Liver (tissue), 7 donors: ENCODE measurements at regions not wholly inside any gene's neighbourhood (a gene's known extent, or its start where the extent isn't known, plus 50 kb on each side); places are given as distances from the start of the nearest gene placed in this dataset.

Experiments used
- DNase-seq: peaks from one replicate; pipeline ENCODE4 v3.0.0-alpha.2; 2017; ENCODE audit warnings: low spot score
- H3K27ac ChIP-seq, 2 donors: one replicate each; pipeline ENCODE4 v1.7.0; 2013; ENCODE audit warnings: inconsistent platforms in 2 of 2, low read length in 2 of 2, control low read depth in 1 of 2, low read depth in 1 of 2, mild to moderate bottlenecking in 1 of 2
- H3K27me3 ChIP-seq, 4 donors: one replicate each; pipeline versions ENCODE4 v1.6.1 to v1.7.0; 2013; ENCODE audit warnings: low read length in 3 of 4, inconsistent platforms in 1 of 4, mild to moderate bottlenecking in 1 of 4, moderate library complexity in 1 of 4; ENCODE audit not compliant: control insufficient read depth in 4 of 4, insufficient read depth in 4 of 4
- H3K36me3 ChIP-seq, 4 donors: one replicate each; pipeline versions ENCODE4 v1.6.1 to v1.7.0; 2013; ENCODE audit warnings: low read length in 3 of 4, mild to moderate bottlenecking in 3 of 4, low read depth in 1 of 4, moderate library complexity in 1 of 4; ENCODE audit not compliant: control insufficient read depth in 4 of 4, insufficient read depth in 3 of 4
- H3K4me1 ChIP-seq, 4 donors: one replicate each; pipeline versions ENCODE4 v1.6.1 to v1.7.0; 2013; ENCODE audit warnings: low read length in 3 of 4, mild to moderate bottlenecking in 3 of 4, moderate library complexity in 1 of 4; ENCODE audit not compliant: control insufficient read depth in 4 of 4, insufficient read depth in 4 of 4
- H3K4me3 ChIP-seq, 3 donors: one replicate each; pipeline versions ENCODE4 v1.6.1 to v1.7.0; 2013; ENCODE audit warnings: low read length in 3 of 3, control low read depth in 1 of 3, low read depth in 1 of 3, mild to moderate bottlenecking in 1 of 3
- H3K9ac ChIP-seq, 2 donors: one replicate each; pipeline ENCODE4 v1.7.0; 2013; ENCODE audit warnings: low read length in 2 of 2, mild to moderate bottlenecking in 2 of 2, moderate library complexity in 2 of 2, control low read depth in 1 of 2, low read depth in 1 of 2
- H3K9me3 ChIP-seq, 4 donors: one replicate each; pipeline versions ENCODE4 v1.6.1 to v1.7.0; 2013; ENCODE audit warnings: low read length in 3 of 4; ENCODE audit not compliant: control insufficient read depth in 4 of 4
- EGR1 ChIP-seq, 2 donors: IDR thresholded peaks; 2 replicates each; pipeline ENCODE4 v1.6.1; 2016 to 2018; ENCODE audit warnings: antibody characterized with exemption in 2 of 2, low read depth in 2 of 2
- FOXA1 ChIP-seq: IDR thresholded peaks from 2 replicates; pipeline ENCODE4 v1.6.1; 2016; ENCODE audit warnings: antibody characterized with exemption
- FOXA2 ChIP-seq: IDR thresholded peaks from 2 replicates; pipeline ENCODE4 v1.6.1; 2016; ENCODE audit warnings: antibody characterized with exemption
- GABPA ChIP-seq, 2 donors: IDR thresholded peaks in 1 of 2; conservative IDR thresholded peaks in 1 of 2; 2 replicates each; pipeline ENCODE4 v1.6.1; 2016; ENCODE audit warnings: antibody characterized with exemption in 2 of 2, mild to moderate bottlenecking in 1 of 2, moderate library complexity in 1 of 2
- HNF4A ChIP-seq, 2 donors: conservative IDR thresholded peaks; 2 replicates each; pipeline ENCODE4 v1.6.1; 2016; ENCODE audit warnings: antibody characterized with exemption in 2 of 2, mild to moderate bottlenecking in 2 of 2
- HNF4G ChIP-seq: IDR thresholded peaks from 2 replicates; pipeline ENCODE4 v1.6.1; 2016; ENCODE audit warnings: antibody characterized with exemption
- JUND ChIP-seq, 2 donors: IDR thresholded peaks; 2 replicates each; pipeline ENCODE4 v1.6.1; 2016; ENCODE audit warnings: antibody characterized with exemption in 2 of 2
- NR2F2 ChIP-seq: IDR thresholded peaks from 2 replicates; pipeline ENCODE4 v1.6.1; 2016; ENCODE audit warnings: antibody characterized with exemption
- RAD21 ChIP-seq, 2 donors: IDR thresholded peaks; 2 replicates each; pipeline ENCODE4 v1.6.1; 2016; ENCODE audit warnings: antibody characterized with exemption in 2 of 2, mild to moderate bottlenecking in 2 of 2
- RXRA ChIP-seq, 2 donors: IDR thresholded peaks; 2 replicates each; pipeline ENCODE4 v1.6.1; 2017 to 2018; ENCODE audit warnings: antibody characterized with exemption in 2 of 2, mild to moderate bottlenecking in 1 of 2
- TAF1 ChIP-seq: conservative IDR thresholded peaks from 2 replicates; pipeline ENCODE4 v1.6.1; 2016; ENCODE audit warnings: antibody characterized with exemption, mild to moderate bottlenecking
- YY1 ChIP-seq: IDR thresholded peaks from 2 replicates; pipeline ENCODE4 v1.6.1; 2016; ENCODE audit warnings: antibody characterized with exemption, mild to moderate bottlenecking
- WGBS: extraction: QIAGEN DNeasy Blood & Tissue Kit; methylation state at CpG from one replicate; pipeline ENCODE4 v1.1.7; 2013; 5-methylcytosine and 5-hydroxymethylcytosine counted together
- TF ChIP-seq, protein P1 (sequence below): IDR thresholded peaks from 2 replicates; pipeline ENCODE4 v1.6.1; 2016; ENCODE audit warnings: antibody characterized with exemption
- TF ChIP-seq, protein P2 (sequence below): IDR thresholded peaks from 2 replicates; pipeline ENCODE4 v1.6.1; 2016; ENCODE audit warnings: antibody characterized with exemption
- TF ChIP-seq, protein P3 (sequence below): IDR thresholded peaks from 2 replicates; pipeline ENCODE4 v1.6.1; 2016; ENCODE audit warnings: antibody characterized with exemption, mild to moderate bottlenecking
- donor health status: healthy.
- donor health status: healthy.
- donor health status: healthy.
- donor health status: healthy.

DNA sequence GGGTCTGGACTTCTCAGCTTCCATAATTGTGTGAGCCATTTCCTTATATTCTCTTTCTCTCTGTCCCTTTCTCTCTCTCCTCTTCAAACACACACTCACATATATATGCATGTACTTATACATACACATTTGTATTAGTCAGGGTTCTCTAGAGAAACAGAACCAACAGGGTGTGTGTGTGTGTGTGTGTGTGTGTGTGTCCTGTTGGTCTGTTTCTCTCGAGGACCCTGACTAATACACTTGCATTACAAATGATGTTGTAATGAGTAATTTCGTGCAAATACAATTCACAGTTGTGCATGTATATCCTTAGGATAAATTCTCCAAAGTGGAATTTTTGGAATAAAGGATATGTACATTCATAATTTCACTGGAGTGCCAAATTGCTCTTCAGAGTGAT is 115.3 kb downstream of the NPIPB5 start:
- Histone ChIP-seq H3K9me3 (peaks cover 0 to 3% (median under 1%) of the 10 kb centered on the region in 4 donors), H3K27me3 (peaks cover 0 to 7% (median 0%) of the 10 kb centered on the region in 4 donors), H3K4me3 (no peak overlapping the region), H3K27ac (no peak overlapping the region), H3K4me1 (no peaks in the 10 kb centered on the region), H3K36me3 (no peaks in the 10 kb centered on the region), H3K9ac (no peak overlapping the region)
- TF ChIP-seq YY1 (no peak), HNF4A (conservative IDR thresholded peaks at IDR 0.05) (no peak), FOXA1 (no peak), TAF1 (no peak), FOXA2 (no peak), RAD21 (IDR thresholded peaks at IDR 0.05) (no peak), GABPA (IDR thresholded peaks at IDR 0.05 in 1 of 2, conservative IDR thresholded peaks at IDR 0.05 in 1 of 2) (no peak), EGR1 (IDR thresholded peaks at IDR 0.05; ENCODE audit: low read depth in 2 of 2) (no peak), RXRA (IDR thresholded peaks at IDR 0.05) (no peak), HNF4G (no peak), JUND (IDR thresholded peaks at IDR 0.05) (no peak), NR2F2 (no peak)
- TF ChIP-seq, protein P1, sequence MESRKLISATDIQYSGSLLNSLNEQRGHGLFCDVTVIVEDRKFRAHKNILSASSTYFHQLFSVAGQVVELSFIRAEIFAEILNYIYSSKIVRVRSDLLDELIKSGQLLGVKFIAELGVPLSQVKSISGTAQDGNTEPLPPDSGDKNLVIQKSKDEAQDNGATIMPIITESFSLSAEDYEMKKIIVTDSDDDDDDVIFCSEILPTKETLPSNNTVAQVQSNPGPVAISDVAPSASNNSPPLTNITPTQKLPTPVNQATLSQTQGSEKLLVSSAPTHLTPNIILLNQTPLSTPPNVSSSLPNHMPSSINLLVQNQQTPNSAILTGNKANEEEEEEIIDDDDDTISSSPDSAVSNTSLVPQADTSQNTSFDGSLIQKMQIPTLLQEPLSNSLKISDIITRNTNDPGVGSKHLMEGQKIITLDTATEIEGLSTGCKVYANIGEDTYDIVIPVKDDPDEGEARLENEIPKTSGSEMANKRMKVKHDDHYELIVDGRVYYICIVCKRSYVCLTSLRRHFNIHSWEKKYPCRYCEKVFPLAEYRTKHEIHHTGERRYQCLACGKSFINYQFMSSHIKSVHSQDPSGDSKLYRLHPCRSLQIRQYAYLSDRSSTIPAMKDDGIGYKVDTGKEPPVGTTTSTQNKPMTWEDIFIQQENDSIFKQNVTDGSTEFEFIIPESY = no peak
- TF ChIP-seq, protein P2, sequence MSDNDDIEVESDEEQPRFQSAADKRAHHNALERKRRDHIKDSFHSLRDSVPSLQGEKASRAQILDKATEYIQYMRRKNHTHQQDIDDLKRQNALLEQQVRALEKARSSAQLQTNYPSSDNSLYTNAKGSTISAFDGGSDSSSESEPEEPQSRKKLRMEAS = no peak
- TF ChIP-seq, protein P3, sequence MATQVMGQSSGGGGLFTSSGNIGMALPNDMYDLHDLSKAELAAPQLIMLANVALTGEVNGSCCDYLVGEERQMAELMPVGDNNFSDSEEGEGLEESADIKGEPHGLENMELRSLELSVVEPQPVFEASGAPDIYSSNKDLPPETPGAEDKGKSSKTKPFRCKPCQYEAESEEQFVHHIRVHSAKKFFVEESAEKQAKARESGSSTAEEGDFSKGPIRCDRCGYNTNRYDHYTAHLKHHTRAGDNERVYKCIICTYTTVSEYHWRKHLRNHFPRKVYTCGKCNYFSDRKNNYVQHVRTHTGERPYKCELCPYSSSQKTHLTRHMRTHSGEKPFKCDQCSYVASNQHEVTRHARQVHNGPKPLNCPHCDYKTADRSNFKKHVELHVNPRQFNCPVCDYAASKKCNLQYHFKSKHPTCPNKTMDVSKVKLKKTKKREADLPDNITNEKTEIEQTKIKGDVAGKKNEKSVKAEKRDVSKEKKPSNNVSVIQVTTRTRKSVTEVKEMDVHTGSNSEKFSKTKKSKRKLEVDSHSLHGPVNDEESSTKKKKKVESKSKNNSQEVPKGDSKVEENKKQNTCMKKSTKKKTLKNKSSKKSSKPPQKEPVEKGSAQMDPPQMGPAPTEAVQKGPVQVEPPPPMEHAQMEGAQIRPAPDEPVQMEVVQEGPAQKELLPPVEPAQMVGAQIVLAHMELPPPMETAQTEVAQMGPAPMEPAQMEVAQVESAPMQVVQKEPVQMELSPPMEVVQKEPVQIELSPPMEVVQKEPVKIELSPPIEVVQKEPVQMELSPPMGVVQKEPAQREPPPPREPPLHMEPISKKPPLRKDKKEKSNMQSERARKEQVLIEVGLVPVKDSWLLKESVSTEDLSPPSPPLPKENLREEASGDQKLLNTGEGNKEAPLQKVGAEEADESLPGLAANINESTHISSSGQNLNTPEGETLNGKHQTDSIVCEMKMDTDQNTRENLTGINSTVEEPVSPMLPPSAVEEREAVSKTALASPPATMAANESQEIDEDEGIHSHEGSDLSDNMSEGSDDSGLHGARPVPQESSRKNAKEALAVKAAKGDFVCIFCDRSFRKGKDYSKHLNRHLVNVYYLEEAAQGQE = no peak
- no peak for DNase-seq
- WGBS = 60% methylated on average over 2 of the region's 2 CpGs

DNA sequence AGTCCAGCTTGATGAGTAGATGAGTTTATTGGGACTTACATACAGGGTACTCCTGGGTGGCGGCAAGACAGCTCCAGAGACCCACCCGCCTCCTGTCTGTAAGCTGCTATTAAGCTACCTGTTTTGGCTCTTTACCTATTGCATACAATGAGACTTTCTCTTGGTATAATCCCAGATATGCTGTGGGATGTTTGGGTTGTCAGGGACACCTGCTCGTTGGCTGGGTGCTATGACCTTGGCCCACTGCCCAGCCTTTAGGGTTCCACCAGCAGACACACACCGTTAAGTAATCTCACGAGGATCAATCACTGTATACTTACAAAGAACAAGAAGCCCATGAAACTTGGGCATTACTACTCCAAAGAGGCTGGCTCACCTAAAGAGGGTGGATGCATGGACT is 116.4 kb downstream of the NPIPB5 start:
- 55% methylated on average over 5 of the region's 5 CpGs for WGBS
- Histone ChIP-seq H3K4me1 (no peaks in the 10 kb centered on the region), H3K27me3 (peaks cover 0 to 7% (median 0%) of the 10 kb centered on the region in 4 donors), H3K27ac (no peak overlapping the region), H3K36me3 (no peaks in the 10 kb centered on the region), H3K4me3 (no peak overlapping the region), H3K9me3 (peaks cover 0 to 3% (median under 1%) of the 10 kb centered on the region in 4 donors), H3K9ac (no peak overlapping the region)
- TF ChIP-seq HNF4G (no peak), JUND (IDR thresholded peaks at IDR 0.05) (no peak), FOXA2 (no peak), RXRA (IDR thresholded peaks at IDR 0.05) (no peak), RAD21 (IDR thresholded peaks at IDR 0.05) (no peak)
- no peak for DNase-seq
